PFSK-1 (cell line): ENCODE measurements at regions not wholly inside any gene's neighbourhood (a gene's known extent, or its start where the extent isn't known, plus 50 kb on each side); places are given as distances from the start of the nearest gene placed in this dataset.

Source experiments
- FOXP2 ChIP-seq: optimal IDR thresholded peaks from 2 replicates; pipeline ENCODE3; 2011; ENCODE audit warnings: borderline replicate concordance, control low read depth, inconsistent platforms; ENCODE audit not compliant: insufficient read depth; ENCODE audit errors: extremely low read length, extremely low read depth
- POLR2AphosphoS5 ChIP-seq: IDR thresholded peaks from 2 replicates; pipeline ENCODE4 v1.6.1; 2012; ENCODE audit warnings: low read depth, mild to moderate bottlenecking, control low read depth, low read length, moderate library complexity
- REST ChIP-seq, 2 experiments: IDR thresholded peaks; 2 replicates each; pipeline versions ENCODE4 v1.6.1 to v1.8.0; 2011 to 2012; ENCODE audit warnings: low read depth in 2 of 2, low read length in 2 of 2, control low read depth in 1 of 2, inconsistent platforms in 1 of 2, mild to moderate bottlenecking in 1 of 2, moderate library complexity in 1 of 2; ENCODE audit not compliant: insufficient read depth in 1 of 2
- SIN3A ChIP-seq: IDR thresholded peaks from 2 replicates; pipeline ENCODE4 v1.6.1; 2012; ENCODE audit warnings: mild to moderate bottlenecking, low read length, moderate library complexity, borderline replicate concordance; ENCODE audit not compliant: insufficient read depth
- TAF1 ChIP-seq: IDR thresholded peaks from 2 replicates; pipeline ENCODE4 v1.6.1; 2012; ENCODE audit warnings: low read length, control low read depth, borderline replicate concordance; ENCODE audit not compliant: insufficient read depth

GRCh38 chr2:173673640-173674039, 291.5 kb downstream of the SP3 start:
- no peak for TF ChIP-seq REST (IDR thresholded peaks at IDR 0.05; ENCODE audit: insufficient read depth in 1 of 2, low read depth in 2 of 2, low read length in 2 of 2)
- no peak for TF ChIP-seq POLR2AphosphoS5
- no peak for TF ChIP-seq TAF1
- no peak for TF ChIP-seq FOXP2

- TF ChIP-seq SIN3A, result no peak
- no peak for TF ChIP-seq FOXP2
- TF ChIP-seq TAF1, result no peak
Observed at GRCh38 chr2:173676647-173677046, 288.5 kb downstream of the SP3 start.

- TF ChIP-seq TAF1 (no peak), POLR2AphosphoS5 (no peak), REST (IDR thresholded peaks at IDR 0.05; ENCODE audit: insufficient read depth in 1 of 2, low read depth in 2 of 2, low read length in 2 of 2) (no peak), FOXP2 (no peak), SIN3A (no peak)
Observed at GRCh38 chr2:173678186-173678585, 287.0 kb downstream of the SP3 start.

GRCh38 chr2:173680574-173680973, 284.6 kb downstream of the SP3 start:
- TF ChIP-seq FOXP2 (no peak), SIN3A (no peak), POLR2AphosphoS5 (no peak), REST (IDR thresholded peaks at IDR 0.05; ENCODE audit: insufficient read depth in 1 of 2, low read depth in 2 of 2, low read length in 2 of 2) (no peak), TAF1 (no peak)

- TF ChIP-seq POLR2AphosphoS5 (no peak), FOXP2 (no peak), SIN3A (no peak), REST (IDR thresholded peaks at IDR 0.05; ENCODE audit: insufficient read depth in 1 of 2, low read depth in 2 of 2, low read length in 2 of 2) (no peak), TAF1 (no peak)
Observed at GRCh38 chr2:173681881-173682650, 283.1 kb downstream of the SP3 start.
